ENCODE measurements at regions not wholly inside any gene's neighbourhood (a gene's known extent, or its start where the extent isn't known, plus 50 kb on each side); places are given as distances from the start of the nearest gene placed in this dataset.
A peak's percentile ranks its signal among the peaks of the same experiment; 100 is the strongest.
"Not testable (repeated sequence)": the region's sequence is repeated elsewhere in the genome, so short reads cannot be mapped to it uniquely, and the experiment has no call there.

DNA sequence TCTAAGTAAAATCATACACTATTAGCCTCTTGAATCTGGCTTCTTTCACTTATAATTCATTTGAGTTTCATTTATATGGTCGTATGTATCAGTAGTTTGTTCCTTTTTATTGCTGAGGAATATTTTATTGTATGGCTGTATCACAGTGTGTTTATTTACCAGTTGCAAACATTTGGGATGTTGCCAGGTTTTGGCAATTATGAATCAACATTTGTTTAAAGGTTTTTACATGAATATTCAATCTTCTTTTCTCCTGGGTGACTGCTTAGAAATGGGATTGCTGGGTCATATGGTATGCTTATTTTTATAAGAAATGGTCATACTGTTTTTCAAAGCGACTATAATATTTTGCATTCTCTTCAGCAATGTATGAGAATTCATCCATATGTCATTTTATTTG, 107.9 kb downstream of the PMAIP1 start:
- no peak for DNase-seq

- DNase-seq = no peak
Observed at GRCh38 chr18:60003610-60004185, 103.9 kb downstream of the PMAIP1 start.

GRCh38 chr18:59996370-59996966, 96.7 kb downstream of the PMAIP1 start:
- DNase-seq = peak; percentile 47

DNA sequence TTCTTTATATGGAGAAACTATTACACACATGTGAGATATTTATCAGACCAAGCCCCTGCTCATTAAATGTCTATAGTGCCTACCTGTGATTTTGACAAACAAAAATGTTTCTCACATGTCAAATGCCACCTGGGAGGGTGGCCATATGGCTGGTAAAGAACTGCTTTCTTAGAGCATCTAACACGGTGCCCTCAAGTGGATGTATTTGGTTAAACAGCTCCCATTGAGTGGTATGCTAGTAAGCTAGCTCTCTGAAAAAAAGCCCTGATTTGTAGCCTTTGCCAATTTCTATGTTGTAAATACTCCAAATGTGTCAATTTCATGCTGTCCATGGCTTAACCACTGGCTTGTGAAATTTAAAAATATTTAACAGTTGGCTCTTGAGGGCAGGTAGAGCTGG, 94.6 kb downstream of the PMAIP1 start:
- DNase-seq = no peak

- DNase-seq = no peak
Observed at GRCh38 chr18:59993560-59993959, 93.8 kb downstream of the PMAIP1 start.

DNA sequence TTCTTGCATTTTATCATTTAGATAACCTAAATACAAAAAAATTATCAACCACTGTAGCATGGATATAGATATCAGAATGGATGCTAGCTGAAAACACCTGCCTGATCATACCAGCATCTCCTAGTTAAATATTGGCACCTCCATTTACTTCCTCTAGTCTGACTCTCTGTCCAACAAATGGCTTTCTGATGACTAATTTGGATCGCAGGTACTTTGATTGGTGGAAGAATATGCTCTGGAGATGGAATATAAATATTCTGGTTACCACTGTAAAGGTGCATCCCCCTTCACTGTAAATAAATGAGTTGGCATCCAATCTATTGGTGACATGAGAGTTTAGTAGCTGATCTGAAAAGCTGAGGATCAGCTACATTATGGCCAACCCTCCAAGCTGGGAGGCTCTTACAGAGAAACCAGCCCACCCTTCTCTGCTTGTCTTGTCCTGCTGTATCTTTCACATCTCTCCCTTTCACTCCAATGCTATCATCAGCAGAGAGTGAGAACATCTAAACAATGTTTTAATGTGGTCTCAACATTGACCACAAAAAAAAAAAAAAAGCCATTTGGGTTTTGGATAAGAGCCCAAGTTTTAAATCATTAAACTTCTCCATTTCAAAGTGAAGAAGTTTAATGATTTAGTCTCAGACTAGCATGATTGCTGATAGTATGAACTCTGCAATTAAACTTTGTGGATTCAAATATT, 90.5 kb downstream of the PMAIP1 start:
- no peak for DNase-seq

GRCh38 chr18:59988098-59988706, 88.4 kb downstream of the PMAIP1 start:
- no peak for DNase-seq

GRCh38 chr18:59987102-59987501, 87.3 kb downstream of the PMAIP1 start:
- no peak for DNase-seq

DNA sequence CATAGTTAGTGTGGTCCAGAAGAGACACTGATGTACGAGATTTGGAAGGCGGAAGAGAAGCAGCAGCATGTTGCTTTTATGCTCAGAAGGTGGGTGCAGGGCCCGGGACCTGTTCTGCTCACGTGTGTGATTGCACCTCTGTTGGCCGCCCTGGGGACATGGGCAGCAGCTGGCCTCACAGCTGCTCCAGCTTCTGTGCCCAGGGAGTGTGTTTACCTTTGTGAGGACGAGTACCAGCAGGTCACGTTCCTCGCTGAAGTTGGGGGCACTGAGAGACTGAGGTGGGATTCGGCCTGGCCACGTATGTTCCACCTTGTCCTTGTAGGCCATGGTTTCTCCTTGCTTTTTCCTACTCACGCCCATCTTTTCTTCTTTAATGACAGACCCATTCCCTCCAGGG, 86.3 kb downstream of the PMAIP1 start:
- DNase-seq = peak; percentile 30

GRCh38 chr18:59985289-59985688, 85.5 kb downstream of the PMAIP1 start:
- no peak for DNase-seq

DNA sequence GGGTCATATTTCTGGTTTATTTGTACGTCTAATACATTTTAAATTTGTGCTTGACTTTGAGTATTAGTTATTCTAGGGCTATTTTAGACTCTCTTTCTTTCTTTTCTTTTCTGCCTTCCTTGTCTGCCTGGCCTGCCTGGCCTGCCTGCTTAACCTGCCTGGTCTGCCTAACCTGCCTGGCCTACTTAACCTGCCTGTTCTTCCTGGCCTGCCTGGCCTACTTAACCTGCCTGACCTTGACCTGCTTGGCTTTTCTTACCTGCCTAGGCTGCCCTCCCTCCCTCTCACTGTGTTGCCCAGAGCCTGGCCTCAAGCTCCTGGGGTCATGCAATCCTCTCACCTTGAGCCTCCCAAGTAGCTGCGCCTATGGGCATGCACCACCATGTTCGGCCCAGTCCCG, 83.7 kb downstream of the PMAIP1 start:
- DNase-seq = no peak

DNA sequence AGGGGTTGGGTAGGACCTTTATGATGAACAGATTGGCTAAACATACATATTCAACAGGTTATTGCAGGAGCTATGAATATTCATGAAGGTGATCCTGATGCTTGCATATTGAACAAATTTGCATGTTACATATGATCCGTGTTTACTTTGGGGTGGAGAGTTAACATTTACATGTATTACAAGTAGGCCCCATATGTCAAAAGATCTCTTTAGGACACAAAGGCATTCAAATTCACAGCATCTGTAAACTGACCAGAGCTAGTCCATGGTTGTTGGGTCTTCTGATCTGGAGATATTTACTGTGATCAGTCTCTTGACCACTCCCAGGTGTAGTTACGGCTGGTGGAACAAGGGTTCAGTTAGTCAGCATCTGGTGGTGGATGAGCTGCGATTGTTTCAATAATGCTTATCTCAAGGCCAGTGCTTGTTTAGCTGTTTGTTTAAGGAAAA, 80.4 kb downstream of the PMAIP1 start:
- no peak for DNase-seq

DNA sequence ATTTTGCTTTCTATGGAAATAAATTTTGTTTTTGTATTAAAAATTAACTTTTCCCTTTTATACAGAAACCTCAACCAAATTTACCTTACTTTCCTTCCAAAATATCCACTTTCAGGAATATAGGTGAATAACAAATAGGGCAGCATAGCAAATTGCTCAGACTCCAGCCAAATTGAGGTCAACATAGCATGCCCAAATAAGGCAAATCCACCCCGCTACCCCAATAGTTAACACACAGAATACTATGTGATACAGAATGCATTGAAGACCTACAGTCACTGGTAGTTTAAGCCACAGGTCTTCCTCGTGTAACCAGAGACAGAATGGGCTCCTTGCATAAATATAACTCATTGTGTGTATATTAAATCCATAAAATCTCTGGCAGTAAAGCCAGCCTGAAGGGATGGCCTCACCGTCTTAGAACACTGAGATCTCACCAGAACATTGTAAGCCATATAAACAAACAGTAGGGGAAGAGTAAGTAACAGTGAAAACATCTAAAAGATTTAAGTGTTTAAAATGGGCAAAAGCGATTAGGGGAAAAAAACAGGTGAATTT, 72.2 kb downstream of the PMAIP1 start:
- DNase-seq = no peak

DNA sequence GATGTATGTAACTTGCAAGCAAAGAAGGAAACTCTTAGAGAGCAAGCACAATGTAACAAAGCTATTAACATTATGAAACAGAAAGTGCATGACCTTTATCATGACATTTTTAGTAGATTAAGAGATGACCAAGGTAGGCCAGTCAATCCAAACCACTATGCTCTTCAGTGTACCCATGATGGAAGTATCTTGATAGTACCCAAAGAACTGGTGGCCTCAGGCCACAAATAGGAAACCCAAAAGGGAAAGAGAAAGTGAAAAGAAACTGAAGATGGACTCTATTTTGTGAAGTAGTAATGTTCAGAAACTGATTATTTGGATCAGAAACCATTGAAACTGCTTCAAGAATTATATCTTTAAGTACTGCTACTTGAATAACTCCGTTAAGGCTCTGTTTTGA, 71.3 kb downstream of the PMAIP1 start:
- DNase-seq = not testable (repeated sequence)

DNA sequence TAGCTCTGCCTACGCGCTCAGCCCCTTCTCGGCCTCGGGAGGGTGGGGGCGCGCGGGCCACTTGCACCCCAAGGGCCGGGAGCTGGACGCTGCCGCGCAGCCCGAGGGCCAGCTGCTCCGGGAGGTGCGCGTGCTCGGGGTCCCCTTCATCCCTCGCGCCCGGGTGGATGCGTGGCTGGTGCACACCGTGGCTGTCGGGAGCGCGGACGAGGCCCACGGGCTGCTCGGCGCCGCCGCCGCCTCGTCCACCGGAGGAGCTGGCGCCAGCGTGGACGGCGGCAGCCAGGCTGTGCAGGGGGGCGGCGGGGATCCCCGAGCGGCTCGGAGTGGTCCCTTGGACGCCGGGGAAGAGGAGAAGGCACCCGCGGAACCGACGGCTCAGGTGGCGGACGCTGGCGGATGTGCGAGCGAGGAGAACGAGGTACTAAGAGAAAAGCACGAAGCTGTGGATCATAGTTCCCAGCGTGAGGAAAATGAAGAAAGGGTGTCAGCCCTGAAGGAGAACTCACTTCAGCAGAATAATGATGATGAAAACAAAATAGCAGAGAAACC, 69.8 kb downstream of the PMAIP1 start:
- not testable (repeated sequence) for DNase-seq

GRCh38 chr18:59968583-59968982, 68.8 kb downstream of the PMAIP1 start:
- DNase-seq = no peak

- no peak for DNase-seq
Observed at GRCh38 chr18:59967878-59968277, 68.1 kb downstream of the PMAIP1 start.

DNA sequence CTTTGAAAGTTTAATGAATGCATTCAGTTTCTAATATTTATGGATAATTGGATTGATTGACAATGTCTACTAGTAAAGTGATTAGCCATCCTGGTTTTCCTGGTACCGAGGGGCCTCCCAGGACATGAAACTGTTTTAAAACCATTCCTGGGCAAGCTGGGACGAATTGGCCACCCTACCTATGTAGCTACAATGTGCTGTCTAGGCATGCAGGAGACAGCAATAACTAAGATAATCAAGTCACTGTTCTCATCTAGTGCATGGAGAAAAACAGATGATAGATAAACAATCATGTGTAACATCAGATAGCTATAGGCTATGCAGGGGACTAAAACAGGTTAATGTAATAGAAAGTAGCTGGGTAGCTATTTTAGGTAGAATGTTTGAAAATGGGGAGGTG, 67.1 kb downstream of the PMAIP1 start:
- no peak for DNase-seq

DNA sequence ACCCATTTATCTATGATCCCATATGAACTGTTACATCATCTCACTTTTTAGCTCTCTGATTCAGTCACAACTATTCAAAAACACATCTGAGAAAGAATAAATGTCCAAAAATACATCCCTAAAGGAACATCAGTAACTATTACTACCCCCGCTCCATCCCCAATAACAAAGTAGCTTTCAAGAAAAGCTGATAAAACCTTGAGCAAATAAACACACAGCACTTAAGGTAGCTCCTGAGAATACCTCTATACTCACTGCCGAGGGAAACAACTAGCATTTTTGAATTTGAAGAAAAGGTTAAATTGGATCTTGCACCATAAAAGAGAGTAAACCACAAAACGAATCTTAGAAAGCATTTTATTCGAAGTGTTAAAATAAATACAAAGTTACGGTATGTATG, 63.4 kb downstream of the PMAIP1 start:
- DNase-seq = no peak

DNA sequence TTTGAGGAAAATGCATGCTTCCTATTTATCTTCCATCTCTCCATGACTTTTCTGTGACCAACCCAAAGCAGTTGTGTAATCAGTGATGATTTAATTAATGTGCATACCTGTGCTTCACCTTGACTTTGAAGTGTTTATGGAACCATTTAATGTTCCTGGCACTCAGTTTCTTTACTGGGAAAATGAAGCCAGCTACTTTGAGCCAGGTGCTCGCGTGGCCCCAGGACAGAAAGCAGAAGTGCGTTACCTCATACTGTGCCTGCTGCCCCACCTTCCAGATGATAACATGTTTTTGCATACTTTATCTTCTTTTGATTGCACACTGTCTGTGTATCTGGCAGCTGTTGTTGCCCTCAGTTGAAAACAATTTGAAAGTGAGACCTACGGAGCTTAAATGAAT, 61.3 kb downstream of the PMAIP1 start:
- no peak for DNase-seq

DNA sequence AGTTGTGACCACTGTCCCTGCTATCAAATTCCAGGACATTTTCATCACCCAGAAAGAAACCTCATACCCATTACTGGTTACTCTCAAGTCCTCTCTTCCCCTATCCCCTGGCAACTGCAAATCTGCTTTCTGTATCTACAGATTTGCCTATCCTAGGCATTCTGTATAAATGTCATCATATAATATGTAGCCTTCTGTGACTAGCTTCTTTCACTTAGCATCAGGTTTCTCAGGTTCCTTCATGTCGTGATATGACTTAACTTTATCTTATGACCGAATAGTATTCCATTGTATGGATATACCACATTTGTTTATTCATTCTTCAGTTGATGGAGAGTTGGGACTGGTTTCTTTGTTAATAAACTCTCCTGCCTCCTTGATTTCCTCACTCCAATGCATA, 60.5 kb downstream of the PMAIP1 start:
- DNase-seq = no peak

GRCh38 chr18:59959606-59960005, 59.8 kb downstream of the PMAIP1 start:
- no peak for DNase-seq

- DNase-seq = no peak
Observed at GRCh38 chr18:59959073-59959472, 59.3 kb downstream of the PMAIP1 start.
